K562 (cell line): ENCODE measurements at regions not wholly inside any gene's neighbourhood (a gene's known extent, or its start where the extent isn't known, plus 50 kb on each side); places are given as distances from the start of the nearest gene placed in this dataset.

Experiments
- ATAC-seq: fragments of 200-7000 bp; cut with Tn5 transposase; 3 replicates; pipeline ENCODE4 v1.9.1; 2020; ENCODE audit warnings: moderate library complexity
- BruUV-seq: library from RNA; stranded (reverse); fragments of 400-500 nt; replicated peaks from 2 replicates; lab custom pipeline; 2021; lab: Mats Ljungman, UMichigan
- CTCF ChIA-PET: fragments of 300-600 bp; formaldehyde crosslinking; extraction: SDS; loops from one replicate; lab custom pipeline; 2021; ENCODE audit warnings: low intra/inter-chr PET ratio; lab: Yijun Ruan, JAX
- POLR2A ChIA-PET: fragments of 300-600, 350-650 bp; sonication (Branson Sonifier 250); formaldehyde crosslinking; extraction: SDS; loops from one replicate; lab custom pipeline; 2021; ENCODE audit warnings: antibody characterized with exemption, inconsistent platforms; lab: Yijun Ruan, JAX
- DNase-seq, 4 experiments: peaks; one replicate each; pipeline versions ENCODE4 v3.0.0 to v3.0.0-alpha.2; 2011 to 2018; ENCODE audit warnings: low spot score in 3 of 4, mixed read lengths in 3 of 4; ENCODE audit errors: extremely low read depth in 1 of 4
- FAIRE-seq: peaks from 2 replicates; lab custom pipeline; 2011; peaks lifted over from hg19 to GRCh38; lab: Jason Lieb, UNC
- H2AFZ ChIP-seq: 2 replicates; pipeline ENCODE4 v1.6.0; 2011; ENCODE audit warnings: low read depth, low read length, control low read depth, inconsistent platforms
- H3K27ac ChIP-seq: fragments of 200-600 bp; 3 replicates; pipeline ENCODE4 v1.8.0; 2011; ENCODE audit warnings: low read depth, mild to moderate bottlenecking, control low read depth, inconsistent platforms, low read length, moderate library complexity, mixed read lengths; ENCODE audit errors: extremely low read depth
- H3K27me3 ChIP-seq, 2 experiments: fragments of 300-600 bp in 1 of 2; 2 replicates in 1 of 2; 3 replicates in 1 of 2; pipeline versions ENCODE4 v1.6.0 to v1.8.0; 2011; ENCODE audit warnings: inconsistent platforms in 2 of 2, low read length in 2 of 2, mild to moderate bottlenecking in 1 of 2, mixed read lengths in 1 of 2, moderate library complexity in 1 of 2; ENCODE audit not compliant: control insufficient read depth in 2 of 2, insufficient read depth in 2 of 2
- H3K36me3 ChIP-seq: fragments of 300-600 bp; 3 replicates; pipeline ENCODE4 v1.8.0; 2011; ENCODE audit warnings: mild to moderate bottlenecking, low read length, inconsistent platforms; ENCODE audit not compliant: control insufficient read depth, insufficient read depth
- H3K4me1 ChIP-seq, 2 experiments: fragments of 200-600 bp in 1 of 2; replicated peaks in 1 of 2; 2 replicates in 1 of 2; 3 replicates in 1 of 2; pipeline versions ENCODE4 v1.5.1 to v1.8.0; 2011; ENCODE audit warnings: inconsistent platforms in 2 of 2, low read length in 2 of 2, mild to moderate bottlenecking in 1 of 2, mixed read lengths in 1 of 2, moderate library complexity in 1 of 2; ENCODE audit not compliant: control insufficient read depth in 2 of 2, insufficient read depth in 2 of 2
- H3K4me2 ChIP-seq: 2 replicates; pipeline ENCODE4 v1.6.1; 2011; ENCODE audit warnings: low read length, control low read depth, inconsistent platforms, mixed read lengths; ENCODE audit not compliant: insufficient read depth
- H3K4me3 ChIP-seq: fragments of 200-600 bp; sonication (generic), shearing (Covaris generic); 2 replicates; pipeline ENCODE4 v1.5.1; 2016; ENCODE audit warnings: control low read depth, inconsistent platforms
- H3K79me2 ChIP-seq: fragments of 200-600 bp; 3 replicates; pipeline ENCODE4 v1.8.0; 2011; ENCODE audit warnings: low read length, inconsistent platforms; ENCODE audit not compliant: control insufficient read depth, insufficient read depth
- H3K9ac ChIP-seq, 2 experiments: 2 replicates each; pipeline versions ENCODE4 v1.6.0 to v1.6.1; 2011; ENCODE audit warnings: low read depth in 2 of 2, low read length in 2 of 2, control low read depth in 1 of 2, inconsistent platforms in 1 of 2, mild to moderate bottlenecking in 1 of 2, mixed read lengths in 1 of 2; ENCODE audit not compliant: insufficient read depth in 1 of 2
- H3K9me1 ChIP-seq: one replicate; pipeline ENCODE4 v1.6.0; 2011; ENCODE audit warnings: inconsistent platforms, mild to moderate bottlenecking, low read length, moderate library complexity; ENCODE audit not compliant: control insufficient read depth, insufficient read depth
- H3K9me3 ChIP-seq: replicated peaks from 2 replicates; pipeline ENCODE4 v1.5.1; 2011; ENCODE audit warnings: low read depth, low read length, inconsistent platforms; ENCODE audit not compliant: control insufficient read depth, insufficient read depth
- H4K20me1 ChIP-seq: replicated peaks from 2 replicates; pipeline ENCODE4 v1.6.1; 2011; ENCODE audit warnings: low read length, inconsistent platforms, mixed read lengths; ENCODE audit not compliant: control insufficient read depth, insufficient read depth
- ADNP ChIP-seq: fragments of 200-800 bp; sonication (Bioruptor generic); IDR thresholded peaks from 2 replicates; pipeline ENCODE4 v1.6.1; 2016; ENCODE audit warnings: missing genetic modification characterization, missing compliant biosample characterization
- CBX8 ChIP-seq: fragments of 200-600 bp; sonication (generic); IDR thresholded peaks from 2 replicates; pipeline ENCODE4 v1.6.1; 2012; ENCODE audit warnings: borderline replicate concordance, mixed run types, low read depth, mild to moderate bottlenecking, moderate library complexity, mixed read lengths, low read length, control low read depth, inconsistent platforms; ENCODE audit not compliant: poor library complexity, severe bottlenecking; ENCODE audit errors: extremely low read depth
- CHD4 ChIP-seq: fragments of 200-600 bp; sonication (generic); IDR thresholded peaks from 3 replicates; pipeline ENCODE4 v1.6.1; 2012; ENCODE audit warnings: low read depth, mild to moderate bottlenecking, mixed read lengths, low read length, inconsistent platforms; ENCODE audit not compliant: insufficient read depth, insufficient replicate concordance, poor library complexity, severe bottlenecking
- GABPA ChIP-seq: fragments of 200-800 bp; sonication (Bioruptor generic); conservative IDR thresholded peaks from 2 replicates; pipeline ENCODE4 v1.6.1; 2016; ENCODE audit warnings: low read depth, missing genetic modification characterization, missing compliant biosample characterization
- HNRNPK ChIP-seq: fragments of 200-400 bp; formaldehyde crosslinking; IDR thresholded peaks from one replicate; pipeline ENCODE4 v1.6.1; 2018; ENCODE audit warnings: mild to moderate bottlenecking, low read depth, low read length; ENCODE audit not compliant: poor library complexity, severe bottlenecking
- MNT ChIP-seq, 2 experiments: fragments of 450-650 bp; conservative IDR thresholded peaks; 2 replicates each; pipeline ENCODE4 v1.6.1; 2017; ENCODE audit warnings: mild to moderate bottlenecking in 2 of 2, moderate library complexity in 2 of 2
- MXD1 ChIP-seq: fragments of 250-450 bp; sonication (Bioruptor Pico); IDR thresholded peaks from 2 replicates; pipeline ENCODE4 v1.8.0; 2021; ENCODE audit warnings: borderline replicate concordance, mild to moderate bottlenecking, moderate library complexity; ENCODE audit not compliant: poor library complexity, severe bottlenecking
- NFIC ChIP-seq: fragments of 450-650 bp; IDR thresholded peaks from 2 replicates; pipeline ENCODE4 v1.6.1; 2017; ENCODE audit warnings: mild to moderate bottlenecking, inconsistent platforms
- ZKSCAN8 ChIP-seq: fragments of 200-800 bp; sonication (Bioruptor generic); IDR thresholded peaks from 2 replicates; pipeline ENCODE4 v1.6.1; 2016; ENCODE audit warnings: missing genetic modification characterization, missing compliant biosample characterization
- ZNF3 ChIP-seq: fragments of 250-450 bp; sonication (Bioruptor Pico); IDR thresholded peaks from 2 replicates; pipeline ENCODE4 v1.5.0; 2021; ENCODE audit warnings: mild to moderate bottlenecking, moderate library complexity
- WGBS: fragments of 100-300 bp; shearing (Covaris generic); methylation state at CpG from one replicate; pipeline ENCODE4 v1.1.6; 2016; ENCODE audit warnings: low coverage, mixed read lengths; ENCODE audit not compliant: insufficient coverage; ENCODE audit errors: missing lambda C conversion rate; 5-methylcytosine and 5-hydroxymethylcytosine counted together
- in situ Hi-C: fragments of 300-500 bp; cut with MboI; formaldehyde crosslinking; loops from 4 replicates; pipeline ENCODE4 v1.15.0; 2018; ENCODE audit warnings: inconsistent platforms, mixed read lengths
- intact Hi-C: fragments of 100-400 bp; cut with micrococcal nuclease; formaldehyde crosslinking; loops from 2 replicates; pipeline ENCODE4 v1.14.2; 2022
- TF ChIP-seq, protein P1 (sequence below): fragments of 450-650 bp; formaldehyde crosslinking; IDR thresholded peaks from 2 replicates; pipeline ENCODE4 v1.4.0; 2020; ENCODE audit warnings: mild to moderate bottlenecking, mixed read lengths

DNA sequence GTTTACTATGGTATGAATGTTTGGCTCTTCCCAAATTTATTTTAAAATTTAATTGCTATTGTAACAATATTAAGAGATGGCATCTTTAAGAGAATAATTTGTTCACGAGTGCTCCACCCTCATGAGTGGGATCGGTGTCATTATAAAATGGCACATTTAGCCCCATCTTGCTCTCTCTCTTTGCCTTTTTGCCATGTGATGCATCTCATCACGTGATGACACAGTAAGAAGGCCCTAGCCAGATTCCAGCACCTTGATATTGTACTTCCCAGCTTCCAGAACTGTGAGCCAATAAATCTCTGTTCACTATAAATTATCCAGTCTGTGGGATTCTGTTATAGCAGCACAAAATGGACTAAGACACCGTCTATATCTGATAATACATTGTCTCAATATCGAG, 355.8 kb downstream of the AMY1C start:
- BruUV-seq = no TSS peak
- Histone ChIP-seq H3K36me3 (no peaks in the 10 kb centered on the region), H3K9me1 (no peaks in the 10 kb centered on the region), H2AFZ (no peak overlapping the region), H3K4me3 (no peak overlapping the region)
- no peak for ATAC-seq
- DNase-seq = no peak
- WGBS = 1% methylated on average over 5 of the region's 5 CpGs
- TF ChIP-seq, protein P1, sequence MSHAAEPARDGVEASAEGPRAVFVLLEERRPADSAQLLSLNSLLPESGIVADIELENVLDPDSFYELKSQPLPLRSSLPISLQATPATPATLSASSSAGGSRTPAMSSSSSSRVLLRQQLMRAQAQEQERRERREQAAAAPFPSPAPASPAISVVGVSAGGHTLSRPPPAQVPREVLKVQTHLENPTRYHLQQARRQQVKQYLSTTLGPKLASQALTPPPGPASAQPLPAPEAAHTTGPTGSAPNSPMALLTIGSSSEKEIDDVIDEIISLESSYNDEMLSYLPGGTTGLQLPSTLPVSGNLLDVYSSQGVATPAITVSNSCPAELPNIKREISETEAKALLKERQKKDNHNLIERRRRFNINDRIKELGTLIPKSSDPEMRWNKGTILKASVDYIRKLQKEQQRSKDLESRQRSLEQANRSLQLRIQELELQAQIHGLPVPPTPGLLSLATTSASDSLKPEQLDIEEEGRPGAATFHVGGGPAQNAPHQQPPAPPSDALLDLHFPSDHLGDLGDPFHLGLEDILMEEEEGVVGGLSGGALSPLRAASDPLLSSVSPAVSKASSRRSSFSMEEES (CRISPR knock-in tag) = peak; percentile 62; the same call in 1 of the 2 replicates
- no peak for TF ChIP-seq HNRNPK
- TF ChIP-seq, all 486 proteins: peak for 1
- no peak for FAIRE-seq
- H4K20me1 ChIP-seq = no peaks in the 10 kb centered on the region
- H3K79me2 ChIP-seq = no peaks in the 10 kb centered on the region
- no peaks in the 10 kb centered on the region for H3K4me1 ChIP-seq
- POLR2A ChIA-PET = no interaction called here
- CTCF ChIA-PET = no interaction called here
- H3K27me3 ChIP-seq = no peaks in the 10 kb centered on the region
- intact Hi-C loops (no loop called here), in situ Hi-C loops (no loop called here)
- no peak overlapping the region for H3K27ac ChIP-seq
- no peak overlapping the region for H3K9ac ChIP-seq
- H3K4me2 ChIP-seq = no peak overlapping the region
- H3K9me3 ChIP-seq = no peaks in the 10 kb centered on the region

- no TSS peak for BruUV-seq
- DNase-seq (no peak), FAIRE-seq (no peak), ATAC-seq (no peak)
- no peaks in the 10 kb centered on the region; the same call in 1 of the 2 replicates for H4K20me1 ChIP-seq
- no peaks in the 10 kb centered on the region for H3K79me2 ChIP-seq
- H3K4me1 ChIP-seq = no peaks in the 10 kb centered on the region
- POLR2A ChIA-PET = no interaction called here
- H3K36me3 ChIP-seq = no peaks in the 10 kb centered on the region
- no peaks in the 10 kb centered on the region for H3K27me3 ChIP-seq
- H2AFZ ChIP-seq = no peak overlapping the region
- H3K9me1 ChIP-seq = no peaks in the 10 kb centered on the region
- no peak overlapping the region for H3K27ac ChIP-seq
- in situ Hi-C loops = no loop called here
- no peak overlapping the region for H3K4me2 ChIP-seq
- intact Hi-C loops = no loop called here
- CTCF ChIA-PET = no interaction called here
- H3K9ac ChIP-seq = no peak overlapping the region
- no peaks in the 10 kb centered on the region for H3K9me3 ChIP-seq
- H3K4me3 ChIP-seq = no peak overlapping the region
- TF ChIP-seq CBX8 (no peak), ADNP (no peak), GABPA (no peak), ZNF3 (no peak), CHD4 (no peak), MNT (conservative IDR thresholded peaks at IDR 0.05) (no peak), NFIC (no peak), ZKSCAN8 (CRISPR knock-in tag) (no peak), MXD1 (CRISPR knock-in tag) (no peak)
Observed at GRCh38 chr1:104120525-104120924, 370.8 kb downstream of the AMY1C start.
